ENCODE measurements at regions not wholly inside any gene's neighbourhood (a gene's known extent, or its start where the extent isn't known, plus 50 kb on each side); places are given as distances from the start of the nearest gene placed in this dataset.

GRCh38 chr2:195017890-195018289 lies 639.1 kb upstream of the SLC39A10 start:
- H2AK5ac ChIP-seq (ENCODE audit: low read length): no peak overlapping the region
- H3K9me3 ChIP-seq (ENCODE audit: insufficient read depth, low read depth, low read length): no peaks in the 10 kb centered on the region

GRCh38 chr2:195016841-195017240 lies 640.2 kb upstream of the SLC39A10 start:
- no peak for DNase-seq
- no peaks in the 10 kb centered on the region for H3K36me3 ChIP-seq (ENCODE audit: control insufficient read depth in 1 of 2, insufficient read depth in 2 of 2, low read length in 2 of 2)
- no peak overlapping the region for H2AFZ ChIP-seq (ENCODE audit: insufficient read depth, low read length, poor library complexity)
- no CpG with 5 or more reads among the region's 2 CpGs for WGBS (ENCODE audit: extremely low coverage, insufficient coverage, insufficient read length)
- H3K14ac ChIP-seq (ENCODE audit: low read length): no peak overlapping the region
- no peak overlapping the region for H3K9ac ChIP-seq (ENCODE audit: low read length)
- no peak overlapping the region for H3K18ac ChIP-seq (ENCODE audit: low read length)
- H3K4me3 ChIP-seq (ENCODE audit: low read depth, low read length): no peak overlapping the region
- H3K4ac ChIP-seq (ENCODE audit: low read depth, low read length): no peak overlapping the region
- no peak overlapping the region for H3K23ac ChIP-seq (ENCODE audit: low read length)
- H4K91ac ChIP-seq (ENCODE audit: low read depth, low read length): no peak overlapping the region
- H3K27ac ChIP-seq (ENCODE audit: low read depth, low read length): no peak overlapping the region
- no peaks in the 10 kb centered on the region for H3K27me3 ChIP-seq (ENCODE audit: insufficient read depth, low read length)
- no peak overlapping the region for H4K12ac ChIP-seq (ENCODE audit: low read depth, low read length)
- no peak overlapping the region for H2BK120ac ChIP-seq (ENCODE audit: insufficient read depth, low read length, poor library complexity)
- H3K4me1 ChIP-seq (ENCODE audit: control insufficient read depth in 1 of 2, insufficient read depth in 2 of 2, low read length in 2 of 2): no peaks in the 10 kb centered on the region
- no peaks in the 10 kb centered on the region for H3K79me2 ChIP-seq (ENCODE audit: control insufficient read depth, insufficient read depth, low read length, poor library complexity)
- no peaks in the 10 kb centered on the region for H3K9me3 ChIP-seq (ENCODE audit: insufficient read depth, low read depth, low read length)
- H4K8ac ChIP-seq (ENCODE audit: low read depth, low read length): no peak overlapping the region
- no peak overlapping the region for H2BK5ac ChIP-seq (ENCODE audit: low read depth, low read length, poor library complexity)
- H2AK5ac ChIP-seq (ENCODE audit: low read length): no peak overlapping the region
- H3K4me2 ChIP-seq (ENCODE audit: low read length): no peak overlapping the region
- no peak overlapping the region for H2BK12ac ChIP-seq (ENCODE audit: low read length)
- H3K79me1 ChIP-seq (ENCODE audit: low read length): no peaks in the 10 kb centered on the region

More at GRCh38 chr2:195017890-195018289, 639.1 kb upstream of the SLC39A10 start:
- no peaks in the 10 kb centered on the region for H3K36me3 ChIP-seq (ENCODE audit: control insufficient read depth in 1 of 2, insufficient read depth in 2 of 2, low read length in 2 of 2)
- H3K23ac ChIP-seq (ENCODE audit: low read length): peak overlapping the region; percentile 14
- no peak overlapping the region for H4K91ac ChIP-seq (ENCODE audit: low read depth, low read length)
- no peak overlapping the region for H3K4me2 ChIP-seq (ENCODE audit: low read length)
- H3K4me1 ChIP-seq (ENCODE audit: control insufficient read depth in 1 of 2, insufficient read depth in 2 of 2, low read length in 2 of 2): no peaks in the 10 kb centered on the region
- H2BK5ac ChIP-seq (ENCODE audit: low read depth, low read length, poor library complexity): no peak overlapping the region
- H4K12ac ChIP-seq (ENCODE audit: low read depth, low read length): no peak overlapping the region
- H2BK12ac ChIP-seq (ENCODE audit: low read length): no peak overlapping the region
- no peak overlapping the region for H2BK120ac ChIP-seq (ENCODE audit: insufficient read depth, low read length, poor library complexity)
- no peaks in the 10 kb centered on the region for H3K27me3 ChIP-seq (ENCODE audit: insufficient read depth, low read length)
- no peak overlapping the region for H3K27ac ChIP-seq (ENCODE audit: low read depth, low read length)
- no peaks in the 10 kb centered on the region for H3K79me2 ChIP-seq (ENCODE audit: control insufficient read depth, insufficient read depth, low read length, poor library complexity)
- no peak for DNase-seq
- no peak overlapping the region for H2AFZ ChIP-seq (ENCODE audit: insufficient read depth, low read length, poor library complexity)
- no peak overlapping the region for H3K4me3 ChIP-seq (ENCODE audit: low read depth, low read length)
- H3K9ac ChIP-seq (ENCODE audit: low read length): no peak overlapping the region
- H4K8ac ChIP-seq (ENCODE audit: low read depth, low read length): no peak overlapping the region
- no peak overlapping the region for H3K4ac ChIP-seq (ENCODE audit: low read depth, low read length)
- no peak overlapping the region for H3K14ac ChIP-seq (ENCODE audit: low read length)
- WGBS (ENCODE audit: extremely low coverage, insufficient coverage, insufficient read length): no CpG with 5 or more reads among the region's 1 CpG
- H3K79me1 ChIP-seq (ENCODE audit: low read length): no peaks in the 10 kb centered on the region
- H3K18ac ChIP-seq (ENCODE audit: low read length): no peak overlapping the region

GRCh38 chr2:195009202-195009601 lies 647.8 kb upstream of the SLC39A10 start:
- Histone ChIP-seq H4K8ac (ENCODE audit: low read depth, low read length) (no peak overlapping the region), H3K79me2 (ENCODE audit: control insufficient read depth, insufficient read depth, low read length, poor library complexity) (no peaks in the 10 kb centered on the region), H3K18ac (ENCODE audit: low read length) (no peak overlapping the region), H3K14ac (ENCODE audit: low read length) (no peak overlapping the region), H3K27ac (ENCODE audit: low read depth, low read length) (no peak overlapping the region), H3K9ac (ENCODE audit: low read length) (no peak overlapping the region), H3K36me3 (ENCODE audit: control insufficient read depth in 1 of 2, insufficient read depth in 2 of 2, low read length in 2 of 2) (no peaks in the 10 kb centered on the region), H3K27me3 (ENCODE audit: insufficient read depth, low read length) (no peaks in the 10 kb centered on the region), H2AFZ (ENCODE audit: insufficient read depth, low read length, poor library complexity) (no peak overlapping the region), H3K4me1 (ENCODE audit: control insufficient read depth in 1 of 2, insufficient read depth in 2 of 2, low read length in 2 of 2) (no peaks in the 10 kb centered on the region), H3K4me2 (ENCODE audit: low read length) (no peak overlapping the region), H2AK5ac (ENCODE audit: low read length) (no peak overlapping the region), H4K91ac (ENCODE audit: low read depth, low read length) (no peak overlapping the region), H3K4ac (ENCODE audit: low read depth, low read length) (no peak overlapping the region), H3K79me1 (ENCODE audit: low read length) (no peaks in the 10 kb centered on the region), H3K9me3 (ENCODE audit: insufficient read depth, low read depth, low read length) (no peaks in the 10 kb centered on the region), H4K12ac (ENCODE audit: low read depth, low read length) (no peak overlapping the region), H3K4me3 (ENCODE audit: low read depth, low read length) (no peak overlapping the region), H2BK5ac (ENCODE audit: low read depth, low read length, poor library complexity) (no peak overlapping the region), H2BK12ac (ENCODE audit: low read length) (no peak overlapping the region), H3K23ac (ENCODE audit: low read length) (no peak overlapping the region), H2BK120ac (ENCODE audit: insufficient read depth, low read length, poor library complexity) (no peak overlapping the region)
- whole genome bisulfite sequencing (ENCODE audit: extremely low coverage, insufficient coverage, insufficient read length): no CpG with 5 or more reads among the region's 8 CpGs
- no peak for DNase-seq

GRCh38 chr2:195006856-195007255 lies 650.2 kb upstream of the SLC39A10 start:
- Histone ChIP-seq H2AFZ (ENCODE audit: insufficient read depth, low read length, poor library complexity) (no peak overlapping the region), H3K23ac (ENCODE audit: low read length) (no peak overlapping the region), H3K4me1 (ENCODE audit: control insufficient read depth in 1 of 2, insufficient read depth in 2 of 2, low read length in 2 of 2) (no peaks in the 10 kb centered on the region), H3K27ac (ENCODE audit: low read depth, low read length) (no peak overlapping the region), H3K18ac (ENCODE audit: low read length) (no peak overlapping the region), H3K9me3 (ENCODE audit: insufficient read depth, low read depth, low read length) (no peaks in the 10 kb centered on the region), H4K12ac (ENCODE audit: low read depth, low read length) (no peak overlapping the region), H2BK5ac (ENCODE audit: low read depth, low read length, poor library complexity) (no peak overlapping the region), H3K27me3 (ENCODE audit: insufficient read depth, low read length) (no peaks in the 10 kb centered on the region), H2BK120ac (ENCODE audit: insufficient read depth, low read length, poor library complexity) (no peak overlapping the region), H2BK12ac (ENCODE audit: low read length) (no peak overlapping the region), H2AK5ac (ENCODE audit: low read length) (no peak overlapping the region), H3K14ac (ENCODE audit: low read length) (no peak overlapping the region), H3K4me2 (ENCODE audit: low read length) (no peak overlapping the region), H3K79me1 (ENCODE audit: low read length) (no peaks in the 10 kb centered on the region), H3K36me3 (ENCODE audit: control insufficient read depth in 1 of 2, insufficient read depth in 2 of 2, low read length in 2 of 2) (no peaks in the 10 kb centered on the region), H3K79me2 (ENCODE audit: control insufficient read depth, insufficient read depth, low read length, poor library complexity) (no peaks in the 10 kb centered on the region), H3K9ac (ENCODE audit: low read length) (no peak overlapping the region), H4K91ac (ENCODE audit: low read depth, low read length) (no peak overlapping the region), H3K4me3 (ENCODE audit: low read depth, low read length) (no peak overlapping the region), H3K4ac (ENCODE audit: low read depth, low read length) (no peak overlapping the region), H4K8ac (ENCODE audit: low read depth, low read length) (no peak overlapping the region)
- DNase-seq: no peak
- WGBS (ENCODE audit: extremely low coverage, insufficient coverage, insufficient read length): no CpG with 5 or more reads among the region's 5 CpGs

Data from trophoblast cell (in vitro differentiated cells and primary cell).